ENCODE measurements at regions not wholly inside any gene's neighbourhood (a gene's known extent, or its start where the extent isn't known, plus 50 kb on each side); places are given as distances from the start of the nearest gene placed in this dataset.
A peak's percentile ranks its signal among the peaks of the same experiment; 100 is the strongest.

DNA sequence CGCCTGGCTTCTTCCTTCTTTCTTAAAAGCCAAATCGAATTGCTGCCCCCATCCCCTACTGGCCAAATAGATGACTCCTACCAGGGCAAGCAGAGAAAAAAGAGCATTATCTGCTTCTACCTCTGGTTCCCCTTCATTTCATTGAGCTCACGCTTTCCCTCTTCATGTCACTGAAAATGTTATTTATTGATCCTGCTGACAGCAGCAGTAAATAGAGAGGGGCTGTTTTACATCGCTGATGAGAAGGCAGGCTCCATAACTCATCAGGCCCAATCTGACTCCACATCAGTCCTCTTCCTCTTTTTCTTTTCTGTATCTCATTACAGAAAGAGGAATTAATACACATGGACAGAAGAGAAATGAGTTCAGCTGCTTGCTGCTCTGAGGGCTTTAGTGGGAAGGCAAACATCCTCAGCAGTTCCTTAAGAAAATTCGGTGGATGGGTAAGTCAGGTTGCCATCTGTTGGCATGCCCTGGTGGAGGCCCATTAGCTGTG, 904.1 kb downstream of the KCNMA1 start:
- DNase-seq (ENCODE audit: low read depth) = no peak

- DNase-seq (ENCODE audit: low read depth) = no peak
Measured at GRCh38 chr10:76732306-76732705, 905.3 kb downstream of the KCNMA1 start.

GRCh38 chr10:76729841-76730487, 907.6 kb downstream of the KCNMA1 start:
- no peak for DNase-seq (ENCODE audit: low read depth)

- DNase-seq (ENCODE audit: low read depth) = no peak
Measured at GRCh38 chr10:76729346-76729745, 908.3 kb downstream of the KCNMA1 start.

DNA sequence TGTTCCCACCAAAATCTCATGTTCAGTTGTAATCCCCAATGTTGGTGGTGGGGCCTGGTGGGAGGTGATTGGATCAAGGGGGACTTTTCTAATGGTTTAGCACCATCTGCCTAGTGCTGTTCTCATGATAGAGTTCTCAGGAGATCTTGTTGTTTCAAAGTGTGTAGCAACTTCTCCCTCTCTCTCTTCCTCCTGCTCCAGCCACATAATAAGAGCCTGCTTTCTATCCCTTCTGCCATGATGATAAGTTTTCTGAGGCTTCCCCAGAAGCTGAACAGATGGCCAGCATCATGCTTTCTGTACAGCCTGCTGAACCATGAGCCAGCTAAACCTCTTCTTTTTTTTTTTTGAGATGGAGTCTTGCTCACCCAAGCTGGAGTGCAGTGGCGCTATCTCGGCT, 910.6 kb downstream of the KCNMA1 start:
- no peak for DNase-seq (ENCODE audit: low read depth)

DNA sequence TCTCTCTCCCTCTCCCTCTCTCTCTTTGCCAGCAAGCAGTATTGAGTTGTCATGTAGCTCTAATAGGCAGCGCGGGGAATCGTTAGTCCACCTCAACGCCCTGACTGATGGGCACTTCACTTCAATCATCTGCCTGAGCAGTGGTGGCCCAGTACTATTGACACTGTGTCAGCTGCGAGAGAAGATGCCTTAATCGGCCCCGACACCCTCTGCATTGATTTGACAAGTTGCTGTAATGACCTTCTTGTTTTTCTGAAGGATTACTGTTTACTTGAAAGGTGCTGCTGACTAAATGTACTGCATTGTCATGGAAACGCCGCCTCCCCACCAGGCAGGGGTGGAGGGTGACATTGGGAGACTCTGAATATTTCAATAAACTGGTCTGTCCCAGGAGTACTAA, 913.8 kb downstream of the KCNMA1 start:
- no peak for DNase-seq (ENCODE audit: low read depth)

- no peak for DNase-seq (ENCODE audit: low read depth)
Measured at GRCh38 chr10:76721891-76722505, 915.6 kb downstream of the KCNMA1 start.

DNA sequence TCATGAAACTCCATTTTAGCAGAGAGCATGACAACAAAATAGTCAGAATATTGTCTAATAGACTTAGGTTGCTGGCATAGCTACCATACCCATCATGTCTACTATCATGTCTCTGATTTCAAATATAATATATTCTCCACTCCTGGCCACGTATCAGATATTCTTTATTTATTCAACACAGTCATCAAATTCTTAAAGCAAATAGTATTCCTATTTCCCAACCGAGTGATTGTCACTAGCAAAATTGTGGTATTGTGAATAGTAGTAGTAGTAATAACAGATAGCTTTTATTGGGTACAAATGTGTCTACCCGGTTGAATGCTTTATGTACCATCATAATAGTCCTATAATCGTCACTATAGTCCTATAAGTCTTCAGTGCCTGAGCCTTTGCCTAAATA, 918.6 kb downstream of the KCNMA1 start:
- DNase-seq (ENCODE audit: low read depth) = no peak

- DNase-seq (ENCODE audit: low read depth) = peak; percentile 46
Measured at GRCh38 chr10:76717141-76717540, 920.5 kb downstream of the KCNMA1 start.

- DNase-seq (ENCODE audit: low read depth) = no peak
Measured at GRCh38 chr10:76711222-76711997, 926.2 kb downstream of the KCNMA1 start.

GRCh38 chr10:76700241-76700640, 937.4 kb downstream of the KCNMA1 start:
- no peak for DNase-seq (ENCODE audit: low read depth)

DNA sequence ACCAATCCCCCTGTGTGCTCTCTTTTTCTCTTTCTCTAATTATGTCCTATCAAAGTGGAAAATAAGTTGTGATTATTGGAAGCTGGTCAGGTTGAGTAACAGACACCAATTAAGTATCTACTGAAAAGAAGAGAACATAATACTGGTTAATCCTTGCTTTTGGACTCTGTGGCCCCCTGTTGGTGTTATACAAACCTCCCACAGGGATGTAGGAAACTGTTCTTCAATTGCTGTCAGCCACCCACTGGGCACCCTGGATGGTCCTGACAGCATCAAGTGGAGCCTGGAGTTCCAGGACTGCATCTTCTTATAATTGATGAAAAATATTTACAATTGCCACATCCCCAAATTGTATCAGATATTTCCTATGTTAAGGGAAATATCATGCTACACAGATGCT, 939.7 kb downstream of the KCNMA1 start:
- DNase-seq (ENCODE audit: low read depth) = peak; percentile 3

DNA sequence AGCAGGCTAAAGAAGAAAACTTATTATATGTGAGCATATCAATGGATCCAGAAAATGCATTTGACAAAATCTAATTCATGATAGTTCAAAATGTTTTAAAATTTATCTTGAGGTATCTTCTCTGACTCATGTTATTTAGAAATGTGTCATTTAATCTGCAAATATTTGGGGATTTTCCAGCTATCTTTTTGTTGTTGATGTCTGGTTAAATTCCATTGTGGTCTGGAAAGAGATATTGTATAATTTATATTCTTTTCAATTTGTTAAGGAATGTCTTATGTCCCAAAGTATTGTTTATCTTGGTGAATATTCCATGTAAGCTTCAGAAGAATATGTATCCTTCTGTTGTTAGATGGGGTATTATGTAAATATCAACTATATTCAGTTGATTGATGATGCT, 942.5 kb downstream of the KCNMA1 start:
- DNase-seq (ENCODE audit: low read depth) = no peak

DNA sequence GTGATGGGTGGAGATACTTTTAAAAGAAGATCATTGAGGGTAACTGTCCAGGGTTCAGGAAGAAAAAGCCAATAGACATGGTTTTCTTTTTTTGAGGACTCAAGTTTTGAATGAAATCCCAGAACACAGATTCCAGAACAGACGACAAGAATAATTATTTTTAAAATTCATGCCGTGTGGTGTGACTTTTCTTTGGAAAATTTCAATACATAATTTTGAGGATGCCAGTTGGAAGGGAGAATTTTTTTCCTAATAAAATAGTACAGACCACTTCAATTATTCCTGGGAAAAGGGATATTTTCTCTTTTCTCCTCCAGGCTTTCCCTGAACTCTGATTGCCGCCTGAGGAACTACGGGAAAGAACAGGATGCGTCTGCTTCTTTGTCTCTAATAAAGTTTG, 951.4 kb downstream of the KCNMA1 start:
- no peak for DNase-seq (ENCODE audit: low read depth)

- DNase-seq (ENCODE audit: low read depth) = no peak
Measured at GRCh38 chr10:76684968-76685367, 952.6 kb downstream of the KCNMA1 start.

- DNase-seq (ENCODE audit: low read depth) = no peak
Measured at GRCh38 chr10:76681153-76681552, 956.5 kb downstream of the KCNMA1 start.

- DNase-seq (ENCODE audit: low read depth) = no peak
Measured at GRCh38 chr10:76679030-76679429, 958.6 kb downstream of the KCNMA1 start.

GRCh38 chr10:76675951-76676587, 961.5 kb downstream of the KCNMA1 start:
- DNase-seq (ENCODE audit: low read depth) = no peak

GRCh38 chr10:76675561-76675950, 962.1 kb downstream of the KCNMA1 start:
- DNase-seq (ENCODE audit: low read depth) = no peak

DNA sequence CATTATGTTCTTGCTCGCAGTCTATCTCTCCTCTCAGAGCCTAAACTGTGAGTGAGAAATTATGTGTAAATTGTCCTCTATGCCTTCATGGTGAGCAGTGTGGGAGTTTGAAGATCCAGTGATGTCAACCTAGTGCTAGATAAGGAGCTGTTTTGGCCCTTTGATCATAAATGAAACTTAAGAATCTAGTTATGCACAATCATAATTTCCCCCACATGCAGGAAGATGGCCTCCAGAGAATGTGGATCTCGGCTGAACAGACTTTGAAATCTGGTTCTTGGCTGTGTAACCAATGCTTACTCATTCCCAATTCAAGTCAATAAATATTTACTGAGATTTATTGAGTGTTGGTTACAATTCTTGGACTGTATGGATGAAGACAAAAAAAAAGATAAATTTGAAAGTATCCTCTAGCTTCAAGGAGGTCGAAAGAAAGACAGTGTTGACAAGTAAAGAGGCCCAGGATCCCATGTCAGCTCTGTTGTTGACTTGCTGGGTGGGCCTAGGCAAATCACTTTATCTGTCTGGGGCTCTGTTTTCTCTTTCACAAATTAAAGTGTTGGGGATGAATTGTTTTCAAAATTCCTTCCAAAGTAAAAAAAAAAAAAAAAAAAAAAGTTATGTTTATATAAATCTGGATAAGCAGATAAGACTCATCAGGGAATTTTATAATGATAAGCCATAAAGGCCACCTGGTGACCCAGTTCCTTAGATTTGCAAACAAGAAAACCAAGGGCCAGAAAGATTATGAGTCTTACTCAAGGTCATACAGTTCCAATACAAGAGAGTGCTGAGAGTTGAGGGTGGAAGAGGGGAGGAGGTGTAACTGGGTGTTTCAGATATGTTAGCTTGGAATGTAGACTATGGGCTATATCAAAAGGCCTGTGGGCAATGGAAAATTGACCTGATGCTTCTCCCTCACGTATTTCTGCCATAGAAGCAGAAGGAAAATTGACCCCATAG, 969.9 kb downstream of the KCNMA1 start:
- DNase-seq (ENCODE audit: low read depth) = no peak

DNA sequence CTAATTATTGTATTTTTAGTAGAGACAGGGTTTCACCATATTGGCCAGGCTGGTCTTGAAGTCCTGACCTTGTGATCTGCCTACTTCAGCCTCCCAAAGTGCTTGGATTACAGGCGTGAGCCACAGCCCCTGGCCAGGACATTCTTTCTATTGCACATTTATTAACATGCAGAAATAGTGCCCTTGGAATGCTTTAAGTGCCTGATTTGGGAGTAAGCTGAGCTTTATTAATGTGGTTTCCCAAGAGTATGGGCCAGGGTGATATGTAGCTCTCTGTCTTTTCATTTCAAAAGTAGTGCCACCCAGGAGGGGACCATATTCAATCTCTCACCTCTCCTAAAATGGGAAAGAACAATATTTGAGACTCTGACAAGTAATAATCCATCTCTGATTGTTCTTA, 970.7 kb downstream of the KCNMA1 start:
- no peak for DNase-seq (ENCODE audit: low read depth)

GRCh38 chr10:76665029-76665428, 972.6 kb downstream of the KCNMA1 start:
- no peak for DNase-seq (ENCODE audit: low read depth)
